ENCODE measurements at regions not wholly inside any gene's neighbourhood (a gene's known extent, or its start where the extent isn't known, plus 50 kb on each side); places are given as distances from the start of the nearest gene placed in this dataset.

DNA sequence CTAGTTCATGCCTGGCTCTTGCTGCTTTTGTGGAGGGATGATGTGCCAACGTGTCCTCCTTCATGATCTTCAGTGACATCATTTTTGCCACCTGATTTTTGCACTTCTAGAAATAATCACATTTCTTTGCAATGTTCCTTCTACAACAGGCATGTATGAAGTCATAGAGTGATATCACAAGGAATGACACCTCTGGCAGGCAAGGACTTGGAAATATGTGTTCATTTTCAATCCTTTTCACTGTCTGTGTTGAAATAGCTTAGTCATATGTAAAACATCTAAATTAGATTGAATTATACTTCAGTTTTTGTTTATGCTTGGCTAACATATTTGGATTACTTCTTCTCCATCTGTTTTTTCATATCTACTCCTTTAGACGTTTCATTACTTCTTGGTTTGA is 221.2 kb upstream of the STK26 start:
- TF ChIP-seq, protein P1, sequence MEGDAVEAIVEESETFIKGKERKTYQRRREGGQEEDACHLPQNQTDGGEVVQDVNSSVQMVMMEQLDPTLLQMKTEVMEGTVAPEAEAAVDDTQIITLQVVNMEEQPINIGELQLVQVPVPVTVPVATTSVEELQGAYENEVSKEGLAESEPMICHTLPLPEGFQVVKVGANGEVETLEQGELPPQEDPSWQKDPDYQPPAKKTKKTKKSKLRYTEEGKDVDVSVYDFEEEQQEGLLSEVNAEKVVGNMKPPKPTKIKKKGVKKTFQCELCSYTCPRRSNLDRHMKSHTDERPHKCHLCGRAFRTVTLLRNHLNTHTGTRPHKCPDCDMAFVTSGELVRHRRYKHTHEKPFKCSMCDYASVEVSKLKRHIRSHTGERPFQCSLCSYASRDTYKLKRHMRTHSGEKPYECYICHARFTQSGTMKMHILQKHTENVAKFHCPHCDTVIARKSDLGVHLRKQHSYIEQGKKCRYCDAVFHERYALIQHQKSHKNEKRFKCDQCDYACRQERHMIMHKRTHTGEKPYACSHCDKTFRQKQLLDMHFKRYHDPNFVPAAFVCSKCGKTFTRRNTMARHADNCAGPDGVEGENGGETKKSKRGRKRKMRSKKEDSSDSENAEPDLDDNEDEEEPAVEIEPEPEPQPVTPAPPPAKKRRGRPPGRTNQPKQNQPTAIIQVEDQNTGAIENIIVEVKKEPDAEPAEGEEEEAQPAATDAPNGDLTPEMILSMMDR (conservative IDR thresholded peaks at IDR 0.05; ENCODE audit: low read length) = no peak
- no peak for TF ChIP-seq EZH2phosphoT487 (IDR thresholded peaks at IDR 0.05; ENCODE audit: borderline replicate concordance)

Measured in Loucy (cell line).